ENCODE measurements at regions not wholly inside any gene's neighbourhood (a gene's known extent, or its start where the extent isn't known, plus 50 kb on each side); places are given as distances from the start of the nearest gene placed in this dataset.

DNA sequence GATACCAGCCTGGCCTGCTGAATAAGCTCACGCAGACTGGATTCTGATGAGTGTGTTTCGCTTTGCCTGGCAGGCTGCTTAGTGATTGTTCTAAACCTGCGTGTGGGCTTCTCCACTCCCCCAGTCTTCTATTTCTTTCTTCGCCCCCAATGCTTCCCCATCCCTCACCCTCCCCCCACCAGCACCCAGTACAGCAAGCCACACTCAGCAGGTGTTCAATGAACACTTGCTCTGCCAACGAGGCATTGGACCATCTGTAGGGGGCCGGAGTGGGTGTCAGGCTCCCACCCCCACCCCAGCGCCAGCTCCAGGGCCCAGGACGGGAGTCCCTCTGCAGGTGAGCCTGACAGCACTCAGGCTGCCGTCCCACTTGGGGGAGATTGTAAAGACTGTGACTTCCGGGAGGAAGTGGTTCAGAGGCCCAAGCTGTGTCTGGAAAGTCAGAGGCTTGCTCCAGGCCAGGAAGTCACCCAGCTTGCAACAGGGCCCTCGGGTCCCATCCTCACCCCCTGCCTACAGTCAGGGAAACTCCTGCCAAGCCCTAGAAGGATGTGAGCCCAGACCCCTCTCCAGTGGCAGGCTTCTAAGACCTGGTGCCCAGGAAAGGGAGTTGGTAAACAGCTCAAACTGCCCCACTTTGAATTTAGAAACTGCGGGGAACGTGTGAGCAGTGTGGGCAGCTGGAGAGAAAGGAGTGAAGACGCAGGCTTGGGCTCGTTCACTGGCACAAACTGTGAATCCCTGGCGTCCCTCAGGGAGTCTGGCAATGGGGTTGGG lies 66.3 kb upstream of the PRDM11 start:
- TF ChIP-seq TAF1 (IDR thresholded peaks at IDR 0.05; ENCODE audit: borderline replicate concordance, insufficient read depth, low read length) (no peak), SIN3A (IDR thresholded peaks at IDR 0.05; ENCODE audit: borderline replicate concordance, insufficient read depth, low read length) (no peak), POLR2AphosphoS5 (IDR thresholded peaks at IDR 0.05; ENCODE audit: low read depth, low read length) (no peak), FOXP2 (optimal IDR thresholded peaks at IDR 0.05; ENCODE audit: borderline replicate concordance, extremely low read depth, extremely low read length, insufficient read depth) (no peak)
- TF ChIP-seq, protein P1, sequence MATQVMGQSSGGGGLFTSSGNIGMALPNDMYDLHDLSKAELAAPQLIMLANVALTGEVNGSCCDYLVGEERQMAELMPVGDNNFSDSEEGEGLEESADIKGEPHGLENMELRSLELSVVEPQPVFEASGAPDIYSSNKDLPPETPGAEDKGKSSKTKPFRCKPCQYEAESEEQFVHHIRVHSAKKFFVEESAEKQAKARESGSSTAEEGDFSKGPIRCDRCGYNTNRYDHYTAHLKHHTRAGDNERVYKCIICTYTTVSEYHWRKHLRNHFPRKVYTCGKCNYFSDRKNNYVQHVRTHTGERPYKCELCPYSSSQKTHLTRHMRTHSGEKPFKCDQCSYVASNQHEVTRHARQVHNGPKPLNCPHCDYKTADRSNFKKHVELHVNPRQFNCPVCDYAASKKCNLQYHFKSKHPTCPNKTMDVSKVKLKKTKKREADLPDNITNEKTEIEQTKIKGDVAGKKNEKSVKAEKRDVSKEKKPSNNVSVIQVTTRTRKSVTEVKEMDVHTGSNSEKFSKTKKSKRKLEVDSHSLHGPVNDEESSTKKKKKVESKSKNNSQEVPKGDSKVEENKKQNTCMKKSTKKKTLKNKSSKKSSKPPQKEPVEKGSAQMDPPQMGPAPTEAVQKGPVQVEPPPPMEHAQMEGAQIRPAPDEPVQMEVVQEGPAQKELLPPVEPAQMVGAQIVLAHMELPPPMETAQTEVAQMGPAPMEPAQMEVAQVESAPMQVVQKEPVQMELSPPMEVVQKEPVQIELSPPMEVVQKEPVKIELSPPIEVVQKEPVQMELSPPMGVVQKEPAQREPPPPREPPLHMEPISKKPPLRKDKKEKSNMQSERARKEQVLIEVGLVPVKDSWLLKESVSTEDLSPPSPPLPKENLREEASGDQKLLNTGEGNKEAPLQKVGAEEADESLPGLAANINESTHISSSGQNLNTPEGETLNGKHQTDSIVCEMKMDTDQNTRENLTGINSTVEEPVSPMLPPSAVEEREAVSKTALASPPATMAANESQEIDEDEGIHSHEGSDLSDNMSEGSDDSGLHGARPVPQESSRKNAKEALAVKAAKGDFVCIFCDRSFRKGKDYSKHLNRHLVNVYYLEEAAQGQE (IDR thresholded peaks at IDR 0.05; ENCODE audit: insufficient read depth in 1 of 2, low read depth in 2 of 2, low read length in 2 of 2) = no peak

DNA sequence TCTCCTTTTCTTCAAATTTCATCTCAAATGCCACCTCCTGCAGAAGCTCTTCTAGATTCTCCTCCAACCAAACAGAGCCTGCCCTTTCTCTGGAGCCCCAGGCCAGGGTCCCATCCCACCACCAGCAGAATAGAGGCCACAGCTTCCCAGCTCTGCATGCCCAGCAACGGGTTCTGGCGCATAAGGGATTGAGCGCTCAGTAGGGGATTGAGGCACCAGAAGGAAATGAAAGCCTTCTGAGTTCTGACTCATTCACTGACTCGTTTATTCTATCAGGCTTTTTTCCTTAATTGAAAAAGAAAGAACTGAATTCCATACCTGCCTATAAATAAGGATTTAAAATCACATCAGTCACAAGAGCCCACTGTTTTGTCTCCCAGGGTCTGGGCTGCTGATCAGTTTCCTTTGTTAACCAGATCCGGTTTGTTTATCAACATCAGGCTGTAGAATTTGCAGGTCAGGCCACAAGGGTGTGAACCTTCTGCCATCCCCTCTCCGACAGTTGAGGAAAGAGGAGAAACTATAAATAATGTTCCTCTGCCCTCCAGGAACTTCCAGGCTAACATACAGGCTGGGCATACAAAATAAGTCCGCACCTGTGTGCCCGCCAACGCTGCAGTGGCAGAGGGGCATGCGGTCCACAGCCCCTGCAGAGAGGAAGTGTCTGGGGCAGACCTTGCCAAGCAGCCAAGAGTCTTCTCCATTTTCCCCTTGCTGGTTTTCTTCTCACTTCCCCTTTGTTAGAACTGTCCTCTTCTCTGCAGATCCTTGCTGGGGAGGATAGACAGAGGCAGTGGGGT lies 63.5 kb upstream of the PRDM11 start:
- TF ChIP-seq SIN3A (IDR thresholded peaks at IDR 0.05; ENCODE audit: borderline replicate concordance, insufficient read depth, low read length) = no peak
- TF ChIP-seq, protein P1 (IDR thresholded peaks at IDR 0.05; ENCODE audit: insufficient read depth in 1 of 2, low read depth in 2 of 2, low read length in 2 of 2) = no peak
- TF ChIP-seq POLR2AphosphoS5 (IDR thresholded peaks at IDR 0.05; ENCODE audit: low read depth, low read length) = no peak
- TF ChIP-seq TAF1 (IDR thresholded peaks at IDR 0.05; ENCODE audit: borderline replicate concordance, insufficient read depth, low read length) = no peak
- TF ChIP-seq FOXP2 (optimal IDR thresholded peaks at IDR 0.05; ENCODE audit: borderline replicate concordance, extremely low read depth, extremely low read length, insufficient read depth) = no peak

DNA sequence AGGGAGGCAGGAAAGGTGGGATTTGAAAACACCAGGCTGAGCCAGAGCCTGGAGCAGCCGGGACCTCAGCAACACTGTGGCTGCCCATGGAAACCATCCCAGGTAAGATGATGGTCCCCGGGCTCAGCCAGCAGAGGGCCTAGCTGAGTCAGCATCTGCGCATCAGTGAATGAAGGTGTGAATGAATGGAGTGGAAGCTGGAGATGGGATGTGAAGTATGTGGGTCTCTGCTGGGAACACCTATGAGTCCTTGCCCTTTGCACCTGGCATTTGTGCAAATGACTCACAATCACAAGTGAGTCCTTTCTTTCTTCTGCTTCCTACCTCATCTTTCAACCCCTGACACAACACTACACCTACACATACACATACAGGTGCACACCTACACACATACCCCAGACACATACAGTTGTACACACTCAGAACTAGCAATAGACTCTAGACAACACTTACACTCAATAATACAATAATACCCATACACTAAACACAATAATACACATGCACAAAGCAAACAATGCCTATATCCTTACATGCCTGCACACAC lies 62.8 kb upstream of the PRDM11 start:
- TF ChIP-seq SIN3A (IDR thresholded peaks at IDR 0.05; ENCODE audit: borderline replicate concordance, insufficient read depth, low read length) (no peak), TAF1 (IDR thresholded peaks at IDR 0.05; ENCODE audit: borderline replicate concordance, insufficient read depth, low read length) (no peak), POLR2AphosphoS5 (IDR thresholded peaks at IDR 0.05; ENCODE audit: low read depth, low read length) (no peak)

DNA sequence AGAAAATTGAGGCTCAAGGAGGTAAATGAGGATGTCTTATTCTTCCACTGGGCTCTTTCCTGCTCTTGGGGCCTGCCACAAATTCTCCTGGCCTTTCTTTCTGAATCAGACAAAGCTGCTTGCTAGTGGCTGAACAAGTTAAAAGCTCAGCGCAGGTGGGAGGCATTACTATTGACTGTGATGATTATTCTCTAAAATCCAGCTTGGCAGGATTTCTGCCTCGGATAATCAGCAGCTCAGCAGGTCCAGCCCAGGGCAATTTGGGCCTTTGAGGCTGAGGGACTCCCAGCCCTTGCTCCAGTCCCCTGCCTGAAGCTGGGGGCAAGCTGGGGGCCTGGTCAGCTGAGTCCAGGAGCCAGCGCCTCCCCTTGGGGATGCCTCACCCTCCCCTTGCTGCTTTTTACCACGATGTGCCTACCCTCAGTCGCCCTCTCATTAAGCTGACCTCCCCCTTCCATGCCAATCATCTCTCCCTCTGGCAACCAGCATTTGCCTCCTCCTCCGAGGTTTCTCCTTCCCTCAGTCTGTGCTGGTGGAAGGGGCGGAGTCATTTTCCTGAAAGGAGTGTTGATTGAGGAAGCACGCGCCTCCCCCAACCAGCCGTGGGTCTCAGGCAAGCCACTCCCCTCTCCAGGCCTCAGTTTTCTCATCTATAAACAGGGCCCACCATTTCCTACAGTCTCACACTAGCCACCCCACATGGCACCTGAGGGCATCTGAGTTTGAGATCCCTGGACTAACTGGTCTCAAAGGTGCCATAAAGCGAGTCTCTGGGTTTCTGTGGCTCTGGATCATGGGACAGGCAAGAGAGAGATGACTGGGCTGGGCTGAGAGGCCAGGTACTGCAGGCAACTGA lies 60.6 kb upstream of the PRDM11 start:
- no peak for TF ChIP-seq TAF1 (IDR thresholded peaks at IDR 0.05; ENCODE audit: borderline replicate concordance, insufficient read depth, low read length)
- no peak for TF ChIP-seq SIN3A (IDR thresholded peaks at IDR 0.05; ENCODE audit: borderline replicate concordance, insufficient read depth, low read length)
- no peak for TF ChIP-seq POLR2AphosphoS5 (IDR thresholded peaks at IDR 0.05; ENCODE audit: low read depth, low read length)
- TF ChIP-seq FOXP2 (optimal IDR thresholded peaks at IDR 0.05; ENCODE audit: borderline replicate concordance, extremely low read depth, extremely low read length, insufficient read depth) = no peak
- TF ChIP-seq, protein P1 (IDR thresholded peaks at IDR 0.05; ENCODE audit: insufficient read depth in 1 of 2, low read depth in 2 of 2, low read length in 2 of 2) = no peak

DNA sequence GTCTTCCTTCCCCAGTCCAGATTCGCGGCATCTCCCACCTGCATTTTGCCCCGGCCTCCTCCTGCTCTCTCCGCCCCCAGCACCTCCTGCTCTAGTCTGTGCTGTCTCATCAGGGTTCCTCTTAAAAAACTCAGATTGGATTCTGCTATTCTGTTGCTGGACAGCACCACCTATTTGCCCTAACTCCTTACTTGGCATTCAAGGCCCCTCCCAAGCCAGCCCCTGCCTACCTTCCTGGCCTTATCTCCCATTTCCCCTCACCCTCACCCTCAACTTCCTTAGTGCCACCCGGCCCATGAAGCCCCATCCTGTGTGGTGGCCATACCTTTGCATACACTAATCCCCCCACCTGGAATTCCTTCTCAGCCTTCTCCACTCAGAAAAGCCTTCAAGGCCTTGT lies 59.9 kb upstream of the PRDM11 start:
- TF ChIP-seq TAF1 (IDR thresholded peaks at IDR 0.05; ENCODE audit: borderline replicate concordance, insufficient read depth, low read length) (no peak), POLR2AphosphoS5 (IDR thresholded peaks at IDR 0.05; ENCODE audit: low read depth, low read length) (no peak), SIN3A (IDR thresholded peaks at IDR 0.05; ENCODE audit: borderline replicate concordance, insufficient read depth, low read length) (no peak)
- TF ChIP-seq, protein P1 (IDR thresholded peaks at IDR 0.05; ENCODE audit: insufficient read depth in 1 of 2, low read depth in 2 of 2, low read length in 2 of 2) = peak in 1 of 2 experiments; percentile 79; a peak in 2 of 4 replicates

All from PFSK-1 (cell line).